ENCODE measurements at regions not wholly inside any gene's neighbourhood (a gene's known extent, or its start where the extent isn't known, plus 50 kb on each side); places are given as distances from the start of the nearest gene placed in this dataset.

- ChIA-PET CTCF (ENCODE audit: low intra/inter-chr PET ratio, low total read pairs) (no interaction called here), POLR2A (no interaction called here)
- BruUV-seq (replicated peaks): no TSS peak
- Histone ChIP-seq H3K27ac (ENCODE audit: extremely low read length, insufficient read depth, low read length) (no peak overlapping the region), H3K9ac (ENCODE audit: insufficient read depth, low read depth, low read length) (no peak overlapping the region), H3K27me3 (ENCODE audit: control insufficient read depth in 1 of 2, insufficient read depth in 2 of 2, low read length in 2 of 2) (no peaks in the 10 kb centered on the region), H3K4me3 (replicated peaks in 1 of 3; ENCODE audit: insufficient read depth in 1 of 3, low read depth in 2 of 3, low read length in 3 of 3) (no peak overlapping the region), H4K20me1 (ENCODE audit: insufficient read depth, low read length) (no peaks in the 10 kb centered on the region), H3K4me1 (ENCODE audit: insufficient read depth, low read length) (no peaks in the 10 kb centered on the region), H2AFZ (ENCODE audit: low read length) (no peak overlapping the region), H3K36me3 (replicated peaks in 1 of 2; ENCODE audit: control insufficient read depth in 1 of 2, insufficient read depth in 2 of 2, low read length in 2 of 2) (no peaks in the 10 kb centered on the region), H3K4me2 (ENCODE audit: low read depth, low read length) (no peak overlapping the region), H3K79me2 (ENCODE audit: insufficient read depth, low read length) (no peaks in the 10 kb centered on the region), H3K9me3 (ENCODE audit: low read length) (no peaks in the 10 kb centered on the region)
- in situ Hi-C loops (cut with HindIII; ENCODE audit: extremely low pct_ligation_motif_present, low pct_unique_long_range_greater_than_20kb) (no loop called here), intact Hi-C loops (cut with micrococcal nuclease; ENCODE audit: unreplicated experiment) (loop anchor here (10.0 kb wide), 2 partner anchors 375 to 1035 kb away; no protein-coding TSS in a partner anchor)
- no peak for ATAC-seq
- TF ChIP-seq ZNF792 (CRISPR knock-in tag; IDR thresholded peaks at IDR 0.05) (no peak), ATF7 (IDR thresholded peaks at IDR 0.05) (peak; percentile 81), ATF7 (CRISPR knock-in tag; IDR thresholded peaks at IDR 0.05) (no peak)
- no peak for DNase-seq (ENCODE audit: low spot score)
- FAIRE-seq: no peak
These were observed 764.2 kb downstream of the DIAPH3 start for GRCh38 chr13:59399513-59399912.

GRCh38 chr13:59404331-59404730 lies 759.4 kb downstream of the DIAPH3 start:
- CTCF ChIA-PET (ENCODE audit: low intra/inter-chr PET ratio, low total read pairs): no interaction called here
- no peak for FAIRE-seq
- H3K27me3 ChIP-seq (ENCODE audit: control insufficient read depth in 1 of 2, insufficient read depth in 2 of 2, low read length in 2 of 2): no peaks in the 10 kb centered on the region
- H3K4me2 ChIP-seq (ENCODE audit: low read depth, low read length): no peak overlapping the region
- no peaks in the 10 kb centered on the region for H3K4me1 ChIP-seq (ENCODE audit: insufficient read depth, low read length)
- no peak for ATAC-seq
- POLR2A ChIA-PET: no interaction called here
- intact Hi-C loops (cut with micrococcal nuclease; ENCODE audit: unreplicated experiment): no loop called here
- no peak overlapping the region for H3K9ac ChIP-seq (ENCODE audit: insufficient read depth, low read depth, low read length)
- no peaks in the 10 kb centered on the region for H3K9me3 ChIP-seq (ENCODE audit: low read length)
- no peak overlapping the region for H2AFZ ChIP-seq (ENCODE audit: low read length)
- no peak overlapping the region for H3K27ac ChIP-seq (ENCODE audit: extremely low read length, insufficient read depth, low read length)
- no peak for DNase-seq (ENCODE audit: low spot score)
- BruUV-seq (replicated peaks): no TSS peak
- H3K4me3 ChIP-seq (replicated peaks in 1 of 3; ENCODE audit: insufficient read depth in 1 of 3, low read depth in 2 of 3, low read length in 3 of 3): no peak overlapping the region
- no peaks in the 10 kb centered on the region for H3K36me3 ChIP-seq (replicated peaks in 1 of 2; ENCODE audit: control insufficient read depth in 1 of 2, insufficient read depth in 2 of 2, low read length in 2 of 2)
- in situ Hi-C loops (cut with HindIII; ENCODE audit: extremely low pct_ligation_motif_present, low pct_unique_long_range_greater_than_20kb): no loop called here
- H4K20me1 ChIP-seq (ENCODE audit: insufficient read depth, low read length): no peaks in the 10 kb centered on the region
- H3K79me2 ChIP-seq (ENCODE audit: insufficient read depth, low read length): no peaks in the 10 kb centered on the region
- no peak for TF ChIP-seq ERF (CRISPR knock-in tag; IDR thresholded peaks at IDR 0.05)
- TF ChIP-seq PRPF4 (IDR thresholded peaks at IDR 0.05; ENCODE audit: low read depth, low read length, poor library complexity, severe bottlenecking): no peak
- TF ChIP-seq ZBTB46 (CRISPR knock-in tag; IDR thresholded peaks at IDR 0.05; ENCODE audit: borderline replicate concordance): no peak
- no peak for TF ChIP-seq SATB2 (CRISPR knock-in tag; IDR thresholded peaks at IDR 0.05)
- no peak for TF ChIP-seq ZNF543 (CRISPR knock-in tag; IDR thresholded peaks at IDR 0.05)
- no peak for TF ChIP-seq ZNF556 (CRISPR knock-in tag; IDR thresholded peaks at IDR 0.05; ENCODE audit: borderline replicate concordance)
- no peak for TF ChIP-seq PTBP1 (IDR thresholded peaks at IDR 0.05; ENCODE audit: low read depth, low read length, poor library complexity, severe bottlenecking)
- TF ChIP-seq RBM39 (IDR thresholded peaks at IDR 0.05; ENCODE audit: low read depth, low read length, poor library complexity, severe bottlenecking): no peak
- no peak for TF ChIP-seq SKIL (CRISPR knock-in tag; IDR thresholded peaks at IDR 0.05; ENCODE audit: borderline replicate concordance)
- TF ChIP-seq REXO4 (CRISPR knock-in tag; IDR thresholded peaks at IDR 0.05; ENCODE audit: borderline replicate concordance): no peak
- no peak for TF ChIP-seq SIX1 (CRISPR knock-in tag; IDR thresholded peaks at IDR 0.05; ENCODE audit: borderline replicate concordance)
- no peak for TF ChIP-seq ZNF367 (CRISPR knock-in tag; IDR thresholded peaks at IDR 0.05; ENCODE audit: borderline replicate concordance)
- TF ChIP-seq FOXO4 (CRISPR knock-in tag; conservative IDR thresholded peaks at IDR 0.05): no peak

All from HepG2 (cell line).